22Rv1 (cell line): ENCODE measurements at regions not wholly inside any gene's neighbourhood (a gene's known extent, or its start where the extent isn't known, plus 50 kb on each side); places are given as distances from the start of the nearest gene placed in this dataset.

Experiments used
- H3K27ac ChIP-seq: fragments of 450-650 bp; 2 replicates; pipeline ENCODE4 v1.5.1; 2017
- ZFX ChIP-seq: fragments of 450-650 bp; IDR thresholded peaks from 2 replicates; pipeline ENCODE4 v1.6.1; 2017; ENCODE audit warnings: antibody characterized with exemption, borderline replicate concordance
- TF ChIP-seq, protein P1 (sequence below): fragments of 450-650 bp; IDR thresholded peaks from 2 replicates; pipeline ENCODE4 v1.5.1; 2017; ENCODE audit warnings: mild to moderate bottlenecking

DNA sequence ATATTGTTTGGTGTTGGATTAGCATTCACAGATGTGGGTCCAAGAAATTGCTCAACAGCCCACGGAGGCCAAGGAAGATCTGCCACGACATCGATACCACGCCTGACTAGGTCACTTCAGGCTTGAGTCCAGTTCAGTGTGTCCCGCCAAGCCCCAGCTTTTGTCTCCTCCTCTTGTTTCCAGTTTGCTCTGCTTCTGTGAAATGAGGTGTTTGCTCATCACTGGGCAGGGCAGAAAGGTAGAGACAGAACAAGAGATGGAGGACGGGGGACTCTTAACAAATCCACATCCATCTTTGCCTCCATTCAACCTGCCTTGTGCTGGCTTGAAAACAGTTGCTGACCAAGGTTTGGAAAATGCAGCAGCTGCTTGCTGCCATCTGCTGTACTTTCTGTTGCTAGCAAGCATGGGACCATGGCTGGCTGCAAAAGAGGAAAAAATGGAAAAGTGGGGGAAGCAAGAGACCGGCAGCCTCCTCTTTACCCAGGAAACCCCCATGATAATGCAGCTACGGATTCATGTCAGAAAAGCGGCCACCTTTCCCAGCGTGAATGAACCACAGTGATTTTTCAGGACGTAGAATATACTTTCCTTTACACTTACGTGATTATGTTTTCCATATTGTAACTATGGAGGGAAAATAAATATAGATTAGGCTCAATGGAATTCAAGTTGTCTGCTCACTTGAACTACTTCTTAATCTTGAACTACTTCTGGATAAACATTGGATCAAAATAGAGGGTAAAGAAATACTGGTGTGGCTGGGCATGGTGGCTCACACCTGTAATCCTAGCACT, 80.2 kb upstream of the GREM2 start:
- H3K27ac ChIP-seq: no peak overlapping the region
- TF ChIP-seq, protein P1, sequence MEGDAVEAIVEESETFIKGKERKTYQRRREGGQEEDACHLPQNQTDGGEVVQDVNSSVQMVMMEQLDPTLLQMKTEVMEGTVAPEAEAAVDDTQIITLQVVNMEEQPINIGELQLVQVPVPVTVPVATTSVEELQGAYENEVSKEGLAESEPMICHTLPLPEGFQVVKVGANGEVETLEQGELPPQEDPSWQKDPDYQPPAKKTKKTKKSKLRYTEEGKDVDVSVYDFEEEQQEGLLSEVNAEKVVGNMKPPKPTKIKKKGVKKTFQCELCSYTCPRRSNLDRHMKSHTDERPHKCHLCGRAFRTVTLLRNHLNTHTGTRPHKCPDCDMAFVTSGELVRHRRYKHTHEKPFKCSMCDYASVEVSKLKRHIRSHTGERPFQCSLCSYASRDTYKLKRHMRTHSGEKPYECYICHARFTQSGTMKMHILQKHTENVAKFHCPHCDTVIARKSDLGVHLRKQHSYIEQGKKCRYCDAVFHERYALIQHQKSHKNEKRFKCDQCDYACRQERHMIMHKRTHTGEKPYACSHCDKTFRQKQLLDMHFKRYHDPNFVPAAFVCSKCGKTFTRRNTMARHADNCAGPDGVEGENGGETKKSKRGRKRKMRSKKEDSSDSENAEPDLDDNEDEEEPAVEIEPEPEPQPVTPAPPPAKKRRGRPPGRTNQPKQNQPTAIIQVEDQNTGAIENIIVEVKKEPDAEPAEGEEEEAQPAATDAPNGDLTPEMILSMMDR: peak; percentile 59
- no peak for TF ChIP-seq ZFX

DNA sequence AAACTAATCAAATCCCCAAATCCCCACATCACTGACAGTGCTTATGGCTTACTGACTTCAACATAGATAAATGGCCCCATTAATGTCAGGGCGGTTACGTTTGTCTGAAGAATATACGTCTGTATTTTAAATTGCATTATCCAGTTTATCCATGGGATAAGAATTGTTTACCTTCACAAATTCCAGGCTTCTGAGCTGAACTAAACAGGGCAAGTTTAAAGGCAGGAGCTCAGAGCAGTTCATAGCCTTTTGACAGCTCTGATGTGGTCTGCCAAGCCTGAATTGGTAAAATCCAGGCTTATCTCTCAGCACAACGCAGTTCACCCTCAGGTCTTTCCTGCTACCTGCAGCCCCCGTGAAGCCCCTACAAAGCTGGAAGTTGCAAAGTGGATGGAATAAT, 79.5 kb upstream of the GREM2 start:
- TF ChIP-seq ZFX: no peak
- TF ChIP-seq, protein P1: no peak
- no peak overlapping the region for H3K27ac ChIP-seq

DNA sequence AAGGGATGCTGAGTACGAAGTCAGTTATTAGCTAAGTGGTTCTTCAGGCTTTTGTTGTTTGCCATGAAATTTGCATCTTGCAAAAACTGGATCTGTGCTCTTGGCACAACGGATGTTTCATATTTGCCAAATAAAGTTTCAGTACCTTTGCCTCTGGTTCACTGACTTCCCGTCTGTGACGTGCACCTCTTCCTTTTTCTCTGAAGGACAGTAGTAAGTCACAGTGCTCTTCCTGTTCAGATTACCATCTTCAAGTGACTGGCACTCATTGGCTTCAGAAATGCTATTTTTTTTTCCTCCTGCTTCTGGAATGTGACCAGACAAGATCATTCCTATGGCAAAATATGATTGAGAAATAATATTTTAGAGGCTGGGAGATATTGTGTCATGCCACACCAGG, 75.9 kb upstream of the GREM2 start:
- TF ChIP-seq, protein P1: no peak
- no peak overlapping the region for H3K27ac ChIP-seq

DNA sequence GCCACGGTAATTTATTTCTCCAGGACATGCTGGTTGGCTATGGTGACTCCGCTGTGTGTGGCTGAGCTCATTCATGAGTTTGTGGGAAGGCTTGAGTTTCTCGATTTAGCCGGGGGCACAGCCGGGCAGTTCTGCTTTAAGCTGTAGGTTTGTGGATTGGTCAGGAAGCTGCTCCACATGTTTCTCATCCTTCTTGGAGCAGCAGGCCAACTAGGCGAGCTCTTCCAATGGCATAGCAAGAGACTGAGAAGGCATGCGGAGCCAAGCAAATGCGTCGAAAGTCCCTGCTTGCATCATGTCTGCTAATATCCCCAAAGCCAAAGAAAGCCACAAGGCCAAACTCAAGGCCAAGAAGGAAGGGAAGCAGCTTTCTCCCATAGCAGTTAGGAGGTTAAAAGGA, 71.6 kb upstream of the GREM2 start:
- TF ChIP-seq, protein P1: no peak
- no peak for TF ChIP-seq ZFX
- H3K27ac ChIP-seq: no peak overlapping the region

DNA sequence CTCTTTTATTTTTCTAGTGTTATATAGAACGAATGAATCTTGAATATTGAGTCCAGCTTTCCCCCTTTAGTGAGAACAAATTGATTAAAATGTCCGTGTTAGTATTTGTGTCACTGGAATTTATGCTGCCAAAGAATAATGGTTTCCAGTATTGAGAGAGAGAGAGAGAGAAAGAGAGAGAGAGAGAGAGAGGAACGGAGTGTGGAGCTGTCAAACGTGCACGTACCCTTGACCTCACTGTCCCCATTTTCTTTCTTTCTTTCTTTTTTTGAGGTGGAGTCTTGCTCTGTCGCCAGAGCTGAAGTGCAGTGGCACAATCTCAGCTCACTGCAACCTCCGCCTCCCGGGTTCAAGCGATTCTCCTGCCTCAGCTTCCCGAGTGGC, 70.9 kb upstream of the GREM2 start:
- TF ChIP-seq ZFX: no peak
- no peak overlapping the region for H3K27ac ChIP-seq

DNA sequence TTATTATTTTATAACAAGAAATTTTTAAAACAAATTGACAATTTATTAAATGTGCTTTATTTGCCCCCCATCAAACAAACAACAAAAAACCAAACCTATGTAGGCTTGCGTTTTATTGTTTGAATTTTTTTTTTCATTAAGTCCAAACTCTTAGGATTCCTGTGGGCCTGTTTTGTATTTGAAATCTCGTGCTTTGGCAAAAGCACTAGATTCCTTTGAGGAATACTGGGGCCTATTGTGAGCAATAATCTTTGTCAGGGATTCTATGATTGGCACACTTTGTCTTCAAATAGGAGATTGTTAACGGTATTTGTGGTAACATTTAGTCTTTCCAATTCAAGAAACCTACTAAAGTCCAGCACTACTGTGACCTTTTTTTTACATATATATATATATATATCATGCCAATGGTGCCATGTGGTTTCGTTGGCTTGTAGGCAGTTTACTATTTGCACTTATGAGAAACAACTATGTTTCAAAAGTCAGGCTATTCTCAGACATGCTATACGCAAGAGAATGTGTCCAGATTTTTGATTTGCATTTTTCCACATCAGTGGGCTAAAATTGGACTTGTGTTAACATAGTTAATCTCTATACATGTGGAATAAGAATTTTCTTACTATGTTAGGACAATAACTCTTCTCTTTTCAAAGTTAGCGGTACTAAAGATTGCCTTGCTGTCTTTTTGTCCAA, 70.4 kb upstream of the GREM2 start:
- TF ChIP-seq, protein P1: no peak
- TF ChIP-seq ZFX: no peak
- H3K27ac ChIP-seq: no peak overlapping the region

DNA sequence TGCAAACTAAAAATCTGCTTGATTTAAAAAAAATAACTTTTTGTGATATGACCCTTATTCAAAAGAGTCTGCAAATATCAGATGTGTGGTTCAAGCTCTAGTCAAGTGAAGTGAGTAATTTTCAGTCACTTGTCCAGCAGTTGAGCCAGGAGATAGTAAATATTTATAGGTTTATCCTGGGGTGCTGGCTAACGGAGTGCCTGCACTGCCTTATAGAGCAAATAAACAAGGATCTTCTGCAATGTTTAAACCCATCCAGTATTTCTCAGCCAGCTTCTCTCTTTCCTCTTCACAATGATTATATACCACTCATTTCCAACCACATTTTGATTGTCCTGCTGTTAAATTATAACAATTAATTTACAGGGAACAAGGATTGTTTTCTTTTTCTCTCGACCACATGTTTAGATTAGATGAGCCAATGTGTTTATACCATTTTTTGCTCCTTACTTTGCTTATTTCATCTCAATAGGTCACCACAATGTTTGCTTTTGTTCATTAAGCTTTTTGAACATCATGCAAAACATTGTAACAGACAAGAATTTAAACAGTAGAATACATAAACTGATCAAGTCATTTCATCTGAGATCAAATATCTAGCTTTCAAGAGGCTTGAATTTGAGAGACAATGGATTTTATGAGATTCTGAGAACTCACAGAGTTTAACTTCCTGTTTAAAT, 60.3 kb upstream of the GREM2 start:
- no peak for TF ChIP-seq ZFX
- TF ChIP-seq, protein P1: no peak
- no peak overlapping the region for H3K27ac ChIP-seq
